DND-41 (cell line): ENCODE measurements at regions not wholly inside any gene's neighbourhood (a gene's known extent, or its start where the extent isn't known, plus 50 kb on each side); places are given as distances from the start of the nearest gene placed in this dataset.

Experiments
- ATAC-seq: fragments of 200-7000 bp; cut with Tn5 transposase; 3 replicates; pipeline ENCODE4 v1.9.1; 2021; ENCODE audit warnings: low read depth; ENCODE audit not compliant: insufficient read depth
- DNase-seq: peaks from one replicate; pipeline ENCODE4 v3.0.0-alpha.2; 2020
- H2AFZ ChIP-seq: 2 replicates; pipeline ENCODE4 v1.6.0; 2012; ENCODE audit warnings: low read depth, low read length
- H3K27ac ChIP-seq: 2 replicates; pipeline ENCODE4 v1.5.1; 2012; ENCODE audit warnings: low read length, inconsistent platforms
- H3K27me3 ChIP-seq: fragments of 200-600 bp; sonication (generic); 2 replicates; pipeline ENCODE4 v1.6.0; 2012; ENCODE audit warnings: low read length, mild to moderate bottlenecking, inconsistent platforms; ENCODE audit not compliant: insufficient read depth, poor library complexity
- H3K36me3 ChIP-seq: 2 replicates; pipeline ENCODE4 v1.5.1; 2012; ENCODE audit warnings: low read length, inconsistent platforms; ENCODE audit not compliant: insufficient read depth
- H3K4me1 ChIP-seq: 2 replicates; pipeline ENCODE4 v1.5.1; 2012; ENCODE audit warnings: mild to moderate bottlenecking, low read length; ENCODE audit not compliant: insufficient read depth
- H3K4me2 ChIP-seq: 2 replicates; pipeline ENCODE4 v1.6.0; 2012; ENCODE audit warnings: mild to moderate bottlenecking, moderate library complexity, low read length, inconsistent platforms; ENCODE audit not compliant: insufficient read depth
- H3K4me3 ChIP-seq, 2 experiments: fragments of 200-600 bp in 1 of 2; shearing (Covaris generic) in 1 of 2; 2 replicates each; pipeline ENCODE4 v1.5.1; 2012 to 2016; ENCODE audit warnings: inconsistent platforms in 2 of 2, low read length in 2 of 2, mild to moderate bottlenecking in 2 of 2, low read depth in 1 of 2, moderate library complexity in 1 of 2
- H3K79me2 ChIP-seq: 2 replicates; pipeline ENCODE4 v1.6.0; 2012; ENCODE audit warnings: low read length, inconsistent platforms; ENCODE audit not compliant: insufficient read depth
- H3K9ac ChIP-seq: 2 replicates; pipeline ENCODE4 v1.6.0; 2012; ENCODE audit warnings: low read depth, mild to moderate bottlenecking, inconsistent platforms, low read length, moderate library complexity
- H3K9me3 ChIP-seq: 2 replicates; pipeline ENCODE4 v1.5.1; 2012; ENCODE audit warnings: low read length, moderate library complexity, mild to moderate bottlenecking, inconsistent platforms; ENCODE audit not compliant: insufficient read depth, severe bottlenecking
- H4K20me1 ChIP-seq: 2 replicates; pipeline ENCODE4 v1.6.0; 2012; ENCODE audit warnings: low read length; ENCODE audit not compliant: insufficient read depth
- CTCF ChIP-seq: IDR thresholded peaks from 2 replicates; pipeline ENCODE4 v1.5.1; 2012; ENCODE audit warnings: borderline replicate concordance, low read length, moderate library complexity, mild to moderate bottlenecking; ENCODE audit not compliant: poor library complexity, severe bottlenecking; ENCODE audit errors: extremely low read depth
- EZH2 ChIP-seq: IDR thresholded peaks from 3 replicates; pipeline ENCODE4 v1.6.1; 2012; ENCODE audit warnings: borderline replicate concordance, low read depth, mild to moderate bottlenecking, moderate library complexity, low read length, inconsistent platforms; ENCODE audit not compliant: severe bottlenecking

GRCh38 chr2:175662335-175662734, 339.7 kb downstream of the LNPK start:
- H3K9me3 ChIP-seq, result no peaks in the 10 kb centered on the region
- H3K79me2 ChIP-seq, result no peaks in the 10 kb centered on the region
- H3K9ac ChIP-seq, result no peak overlapping the region
- no peak for ATAC-seq
- H3K4me1 ChIP-seq, result no peaks in the 10 kb centered on the region
- H3K27ac ChIP-seq, result no peak overlapping the region
- TF ChIP-seq CTCF (no peak), EZH2 (no peak)
- no peak overlapping the region for H3K4me3 ChIP-seq
- H4K20me1 ChIP-seq, result no peaks in the 10 kb centered on the region
- H3K36me3 ChIP-seq, result no peaks in the 10 kb centered on the region
- no peak overlapping the region for H2AFZ ChIP-seq
- DNase-seq, result no peak
- H3K4me2 ChIP-seq, result no peak overlapping the region
- peaks cover 2% of the 10 kb centered on the region for H3K27me3 ChIP-seq

- H3K4me3 ChIP-seq, result no peak overlapping the region
- H3K27ac ChIP-seq, result no peak overlapping the region
- no peak overlapping the region for H2AFZ ChIP-seq
- no peak for ATAC-seq
- no peaks in the 10 kb centered on the region for H3K79me2 ChIP-seq
- no peaks in the 10 kb centered on the region for H3K27me3 ChIP-seq
- no peaks in the 10 kb centered on the region for H4K20me1 ChIP-seq
- H3K9ac ChIP-seq, result no peak overlapping the region
- TF ChIP-seq CTCF, result no peak
- no peak for TF ChIP-seq EZH2
- no peak overlapping the region for H3K4me2 ChIP-seq
- no peaks in the 10 kb centered on the region for H3K4me1 ChIP-seq
- peaks cover 9% of the 10 kb centered on the region for H3K9me3 ChIP-seq
- H3K36me3 ChIP-seq, result no peaks in the 10 kb centered on the region
- DNase-seq, result no peak
Observed at GRCh38 chr2:175648577-175649063, 353.4 kb downstream of the LNPK start.

- no peaks in the 10 kb centered on the region for H3K27me3 ChIP-seq
- H3K36me3 ChIP-seq, result no peaks in the 10 kb centered on the region
- no peaks in the 10 kb centered on the region for H4K20me1 ChIP-seq
- no peak overlapping the region for H3K4me3 ChIP-seq
- no peak overlapping the region for H3K27ac ChIP-seq
- TF ChIP-seq CTCF (no peak), EZH2 (no peak)
- H3K4me1 ChIP-seq, result no peaks in the 10 kb centered on the region
- H3K9ac ChIP-seq, result no peak overlapping the region
- DNase-seq, result no peak
- H3K79me2 ChIP-seq, result no peaks in the 10 kb centered on the region
- peaks cover 9% of the 10 kb centered on the region for H3K9me3 ChIP-seq
- H3K4me2 ChIP-seq, result no peak overlapping the region
- no peak overlapping the region for H2AFZ ChIP-seq
- no peak for ATAC-seq
Observed at GRCh38 chr2:175647058-175647457, 355.0 kb downstream of the LNPK start.

GRCh38 chr2:175640655-175641054, 361.4 kb downstream of the LNPK start:
- Histone ChIP-seq H3K4me1 (no peaks in the 10 kb centered on the region), H3K4me3 (no peak overlapping the region), H2AFZ (no peak overlapping the region), H3K27ac (no peak overlapping the region), H3K4me2 (no peak overlapping the region), H3K79me2 (no peaks in the 10 kb centered on the region), H3K9me3 (no peaks in the 10 kb centered on the region), H4K20me1 (no peaks in the 10 kb centered on the region), H3K27me3 (peaks cover 3% of the 10 kb centered on the region), H3K36me3 (no peaks in the 10 kb centered on the region), H3K9ac (no peak overlapping the region)
- DNase-seq (no peak), ATAC-seq (no peak)
- no peak for TF ChIP-seq EZH2
